HEK293 (cell line): ENCODE measurements at regions not wholly inside any gene's neighbourhood (a gene's known extent, or its start where the extent isn't known, plus 50 kb on each side); places are given as distances from the start of the nearest gene placed in this dataset.

Experiments
- GLIS2 ChIP-seq: fragments of 450-650 bp; formaldehyde crosslinking; IDR thresholded peaks from 2 replicates; pipeline ENCODE4 v1.5.1; 2016; ENCODE audit warnings: missing biosample characterization, missing genetic modification characterization
- SETDB1 ChIP-seq: IDR thresholded peaks from one replicate; pipeline ENCODE4 v1.6.1; 2017; ENCODE audit warnings: mild to moderate bottlenecking, low read length, moderate library complexity, mixed read lengths; ENCODE audit not compliant: insufficient read length
- ZBTB20 ChIP-seq: fragments of 450-650 bp; formaldehyde crosslinking; IDR thresholded peaks from 2 replicates; pipeline ENCODE4 v1.5.1; 2016; ENCODE audit warnings: missing biosample characterization, missing genetic modification characterization
- ZNF423 ChIP-seq: fragments of 450-650 bp; formaldehyde crosslinking; IDR thresholded peaks from 2 replicates; pipeline ENCODE4 v1.5.1; 2016; ENCODE audit warnings: missing biosample characterization, missing genetic modification characterization

GRCh38 chr12:3337944-3338343, 153.1 kb upstream of the PRMT8 start:
- TF ChIP-seq ZBTB20 (tag by site-specific recombination) (no peak), SETDB1 (no peak), ZNF423 (tag by site-specific recombination) (no peak), GLIS2 (tag by site-specific recombination) (no peak)
